HCT116 (cell line): ENCODE measurements at regions not wholly inside any gene's neighbourhood (a gene's known extent, or its start where the extent isn't known, plus 50 kb on each side); places are given as distances from the start of the nearest gene placed in this dataset.
"Not testable (repeated sequence)": the region's sequence is repeated elsewhere in the genome, so short reads cannot be mapped to it uniquely, and the experiment has no call there.

Experiments used
- ATAC-seq: fragments of 200-7000 bp; cut with Tn5 transposase; 2 replicates; pipeline ENCODE4 v1.9.1; 2020; ENCODE audit warnings: mild to moderate bottlenecking, moderate library complexity
- BruUV-seq: library from RNA; stranded (reverse); fragments of 400-500 nt; replicated peaks from 2 replicates; lab custom pipeline; 2021; lab: Mats Ljungman, UMichigan
- CTCF ChIA-PET: fragments of 300-600 bp; sonication (Branson Sonifier 250); formaldehyde crosslinking; loops from one replicate; lab custom pipeline; 2021; ENCODE audit warnings: antibody characterized with exemption; lab: Charles Lee
- POLR2A ChIA-PET: fragments of 300-600, 350-600 bp; sonication (Branson Sonifier 250); formaldehyde crosslinking; loops from one replicate; lab custom pipeline; 2021; ENCODE audit warnings: antibody characterized with exemption; lab: Charles Lee
- RAD21 ChIA-PET, 2 experiments: fragments of 300-600 bp; sonication (Branson Sonifier 250); formaldehyde crosslinking; loops; one replicate each; lab custom pipeline; 2023; ENCODE audit warnings: low total read pairs in 2 of 2; ENCODE audit not compliant: uncharacterized antibody in 2 of 2, unreplicated experiment in 2 of 2, low non-redundant PET in 1 of 2; lab: Charles Lee
- DNase-seq: peaks from one replicate; pipeline ENCODE4 v3.0.0-alpha.2; 2010; ENCODE audit warnings: low read depth, low spot score
- H2AFZ ChIP-seq: fragments of 200-600 bp; shearing (Covaris generic), sonication (generic); 2 replicates; pipeline ENCODE4 v1.6.1; 2017; ENCODE audit warnings: low read depth, mixed run types, mixed read lengths, antibody characterized with exemption, low read length; ENCODE audit not compliant: poor library complexity, severe bottlenecking
- H3K27ac ChIP-seq: 2 replicates; pipeline ENCODE4 v1.5.1; 2012; ENCODE audit warnings: low read depth, low read length
- H3K27me3 ChIP-seq: fragments of 200-600 bp; sonication (generic); 2 replicates; pipeline ENCODE4 v1.6.1; 2016; ENCODE audit warnings: mixed run types, low read length, mixed read lengths; ENCODE audit not compliant: insufficient read depth
- H3K36me3 ChIP-seq, 2 experiments: fragments of 200-500 bp in 1 of 2; fragments of 200-600 bp in 1 of 2; sonication (Bioruptor generic) in 1 of 2; sonication (generic) in 1 of 2; 2 replicates each; pipeline versions ENCODE4 v1.5.1 to v1.6.1; 2014 to 2016; ENCODE audit warnings: low read length in 2 of 2, inconsistent platforms in 1 of 2, mixed read lengths in 1 of 2, mixed run types in 1 of 2; ENCODE audit not compliant: insufficient read depth in 2 of 2, control insufficient read depth in 1 of 2
- H3K4me1 ChIP-seq, 2 experiments: fragments of 200-600 bp in 1 of 2; sonication (generic) in 1 of 2; 2 replicates each; pipeline versions ENCODE4 v1.5.1 to v1.6.1; 2012 to 2017; ENCODE audit warnings: low read length in 2 of 2, inconsistent platforms in 1 of 2, mild to moderate bottlenecking in 1 of 2, mixed read lengths in 1 of 2, mixed run types in 1 of 2, moderate library complexity in 1 of 2; ENCODE audit not compliant: insufficient read depth in 2 of 2, control insufficient read depth in 1 of 2
- H3K4me2 ChIP-seq: fragments of 200-600 bp; sonication (generic); 2 replicates; pipeline ENCODE4 v1.6.1; 2017; ENCODE audit warnings: mixed run types, low read length, mixed read lengths
- H3K4me3 ChIP-seq, 2 experiments: fragments of 200-600 bp in 1 of 2; sonication (generic) in 1 of 2; replicated peaks in 1 of 2; 2 replicates each; pipeline ENCODE4 v1.5.1; 2011 to 2016; ENCODE audit warnings: low read length in 2 of 2, control low read depth in 1 of 2, low read depth in 1 of 2, mild to moderate bottlenecking in 1 of 2, mixed read lengths in 1 of 2, mixed run types in 1 of 2
- H3K79me2 ChIP-seq: fragments of 200-600 bp; sonication (generic); 2 replicates; pipeline ENCODE4 v1.6.1; 2017; ENCODE audit warnings: mild to moderate bottlenecking, mixed run types, low read length, moderate library complexity, mixed read lengths; ENCODE audit not compliant: insufficient read depth
- H3K9ac ChIP-seq: fragments of 200-600 bp; sonication (generic); 2 replicates; pipeline ENCODE4 v1.6.1; 2016; ENCODE audit warnings: low read length, mixed read lengths
- H3K9me2 ChIP-seq: fragments of 200-600 bp; sonication (generic), shearing (Covaris generic); 2 replicates; pipeline ENCODE4 v1.6.1; 2017; ENCODE audit warnings: mixed run types, mild to moderate bottlenecking, moderate library complexity; ENCODE audit not compliant: insufficient read depth
- H3K9me3 ChIP-seq, 2 experiments: fragments of 200-500 bp in 1 of 2; fragments of 200-600 bp in 1 of 2; sonication (Bioruptor generic) in 1 of 2; sonication (generic) in 1 of 2; 2 replicates each; pipeline ENCODE4 v1.6.1; 2014 to 2017; ENCODE audit warnings: low read length in 2 of 2, mixed read lengths in 2 of 2, inconsistent platforms in 1 of 2, low read depth in 1 of 2, mild to moderate bottlenecking in 1 of 2, mixed run types in 1 of 2, moderate library complexity in 1 of 2; ENCODE audit not compliant: control insufficient read depth in 1 of 2, insufficient read depth in 1 of 2
- H4K20me1 ChIP-seq: fragments of 200-600 bp; sonication (generic), shearing (Covaris generic); 2 replicates; pipeline ENCODE4 v1.6.1; 2017; ENCODE audit warnings: mixed run types, mild to moderate bottlenecking, moderate library complexity; ENCODE audit not compliant: insufficient read depth
- CBX3 ChIP-seq: IDR thresholded peaks from 2 replicates; pipeline ENCODE4 v1.6.1; 2012; ENCODE audit warnings: low read depth
- CTCF ChIP-seq, 3 experiments: fragments of 200-600 bp in 1 of 3; sonication (generic) in 1 of 3; IDR thresholded peaks in 2 of 3; conservative IDR thresholded peaks in 1 of 3; 2 replicates each; pipeline ENCODE4 v1.5.1; 2012 to 2017; ENCODE audit warnings: low read depth in 2 of 3, low read length in 2 of 3, antibody characterized with exemption in 1 of 3, borderline replicate concordance in 1 of 3, control low read depth in 1 of 3, mild to moderate bottlenecking in 1 of 3, mixed read lengths in 1 of 3, mixed run types in 1 of 3, moderate library complexity in 1 of 3; ENCODE audit not compliant: insufficient read depth in 1 of 3
- EGR1 ChIP-seq: IDR thresholded peaks from 2 replicates; pipeline ENCODE4 v1.6.1; 2012; ENCODE audit warnings: low read depth
- EZH2 ChIP-seq: fragments of 200-600 bp; sonication (generic); IDR thresholded peaks from 2 replicates; pipeline ENCODE4 v1.6.1; 2017; ENCODE audit warnings: antibody characterized with exemption, mixed run types
- FOSL1 ChIP-seq: IDR thresholded peaks from 2 replicates; pipeline ENCODE4 v1.6.1; 2012; ENCODE audit warnings: low read depth
- POLR2AphosphoS5 ChIP-seq: IDR thresholded peaks from 2 replicates; pipeline ENCODE4 v1.6.1; 2011; ENCODE audit warnings: mild to moderate bottlenecking, low read depth, low read length, moderate library complexity
- RAD21 ChIP-seq: IDR thresholded peaks from 2 replicates; pipeline ENCODE4 v1.6.1; 2012; ENCODE audit warnings: low read depth, mild to moderate bottlenecking
- REST ChIP-seq: IDR thresholded peaks from 2 replicates; pipeline ENCODE4 v1.6.1; 2012; ENCODE audit warnings: low read depth
- SIN3A ChIP-seq: IDR thresholded peaks from 2 replicates; pipeline ENCODE4 v1.6.1; 2012; ENCODE audit warnings: low read depth
- SP1 ChIP-seq: IDR thresholded peaks from 2 replicates; pipeline ENCODE4 v1.6.1; 2012; ENCODE audit warnings: low read depth
- SRF ChIP-seq: IDR thresholded peaks from 2 replicates; pipeline ENCODE4 v1.6.1; 2012; ENCODE audit warnings: low read depth
- YY1 ChIP-seq: IDR thresholded peaks from 2 replicates; pipeline ENCODE4 v1.6.1; 2011; ENCODE audit warnings: low read length, low read depth, moderate library complexity, mild to moderate bottlenecking; ENCODE audit not compliant: insufficient replicate concordance; ENCODE audit errors: extremely low read depth
- ZFX ChIP-seq: fragments of 450-650 bp; IDR thresholded peaks from 2 replicates; pipeline ENCODE4 v1.6.1; 2017
- ZNF274 ChIP-seq: fragments of 200-500 bp; sonication (Bioruptor generic); IDR thresholded peaks from 2 replicates; pipeline ENCODE4 v1.6.1; 2014; ENCODE audit warnings: mild to moderate bottlenecking, low read depth, low read length, inconsistent platforms
- intact Hi-C: fragments of 100-400 bp; cut with micrococcal nuclease; formaldehyde crosslinking; loops from 2 replicates; pipeline ENCODE4 v1.10.0; 2022

- intact Hi-C loops, result loop anchor here (5.0 kb wide), 1 partner anchor 91 kb away; no protein-coding TSS in a partner anchor
- BruUV-seq, result no TSS peak
- DNase-seq (no peak), ATAC-seq (no peak)
- no peak overlapping the region for H3K4me3 ChIP-seq
- H3K27ac ChIP-seq, result no peak overlapping the region
- POLR2A ChIA-PET, result no interaction called here
- no peak overlapping the region for H3K9ac ChIP-seq
- no peaks in the 10 kb centered on the region for H4K20me1 ChIP-seq
- H3K9me3 ChIP-seq, result no peaks in the 10 kb centered on the region
- RAD21 ChIA-PET, result no interaction called here
- no peaks in the 10 kb centered on the region for H3K36me3 ChIP-seq
- H3K9me2 ChIP-seq, result no peaks in the 10 kb centered on the region
- CTCF ChIA-PET, result no interaction called here
- H3K79me2 ChIP-seq, result no peaks in the 10 kb centered on the region
- H3K4me1 ChIP-seq, result peaks cover 3 to 5% of the 10 kb centered on the region in 2 experiments; a peak in 3 of 4 replicates
- no peaks in the 10 kb centered on the region for H3K27me3 ChIP-seq
- no peak overlapping the region for H3K4me2 ChIP-seq
- no peak overlapping the region for H2AFZ ChIP-seq
- TF ChIP-seq ZNF274 (no peak), CTCF (IDR thresholded peaks at IDR 0.05 in 2 of 3, conservative IDR thresholded peaks at IDR 0.05 in 1 of 3; ENCODE audit: borderline replicate concordance in 1 of 3, insufficient read depth in 1 of 3, low read depth in 2 of 3, low read length in 2 of 3) (no peak), REST (no peak), SRF (no peak), EZH2 (no peak), EGR1 (no peak), RAD21 (no peak), CBX3 (no peak), ZFX (no peak), SIN3A (no peak), YY1 (no peak), FOSL1 (no peak), POLR2AphosphoS5 (no peak), SP1 (no peak)
Observed at GRCh38 chr16:29226782-29227181, 179.7 kb downstream of the NPIPB11 start.

GRCh38 chr16:29224675-29225074 lies 181.8 kb downstream of the NPIPB11 start:
- ATAC-seq, POLR2A ChIA-PET, CTCF ChIA-PET: not testable (repeated sequence)

More at GRCh38 chr16:29224675-29225074, 181.8 kb downstream of the NPIPB11 start:
- H3K27ac ChIP-seq, H4K20me1 ChIP-seq, RAD21 ChIA-PET, H2AFZ ChIP-seq, H3K9me3 ChIP-seq, H3K4me3 ChIP-seq, H3K4me1 ChIP-seq, BruUV-seq, H3K9ac ChIP-seq, H3K27me3 ChIP-seq, H3K9me2 ChIP-seq, H3K79me2 ChIP-seq, H3K4me2 ChIP-seq, H3K36me3 ChIP-seq, DNase-seq: not testable (repeated sequence)
- intact Hi-C loops, result loop anchor here (5.0 kb wide), 1 partner anchor 93 kb away; no protein-coding TSS in a partner anchor
